ENCODE measurements at regions not wholly inside any gene's neighbourhood (a gene's known extent, or its start where the extent isn't known, plus 50 kb on each side); places are given as distances from the start of the nearest gene placed in this dataset.

GRCh38 chr22:48895831-48896765, 931.6 kb downstream of the BRD1 start:
- H3K27me3 ChIP-seq (ENCODE audit: insufficient read depth in 3 of 3, low read length in 2 of 3): peaks cover 0 to 3% (median 0%) of the 10 kb centered on the region in 3 donors
- no peak for TF ChIP-seq CTCF (IDR thresholded peaks at IDR 0.05)
- H3K9me3 ChIP-seq: no peaks in the 10 kb centered on the region
- H3K4me3 ChIP-seq: no peak overlapping the region
- H3K27ac ChIP-seq: no peak overlapping the region
- DNase-seq: no peak
- no peaks in the 10 kb centered on the region for H3K4me1 ChIP-seq
- ATAC-seq: no peak
- WGBS, 3 donors: 64 to 70% (median 65%) methylated on average over 20 to 24 of the region's 24 CpGs
- no peaks in the 10 kb centered on the region for H3K36me3 ChIP-seq (ENCODE audit: insufficient read depth in 1 of 2, low read depth in 1 of 2)
- intact Hi-C loops (cut with DNase I): no loop called here

- Histone ChIP-seq H3K27ac (no peak overlapping the region), H3K4me3 (no peak overlapping the region), H3K27me3 (ENCODE audit: insufficient read depth in 3 of 3, low read length in 2 of 3) (peaks cover 0 to 3% (median 0%) of the 10 kb centered on the region in 3 donors), H3K9me3 (no peaks in the 10 kb centered on the region), H3K36me3 (ENCODE audit: insufficient read depth in 1 of 2, low read depth in 1 of 2) (no peaks in the 10 kb centered on the region), H3K4me1 (no peaks in the 10 kb centered on the region)
- intact Hi-C loops (cut with DNase I): no loop called here
- no peak for TF ChIP-seq CTCF (IDR thresholded peaks at IDR 0.05)
- DNase-seq (no peak), ATAC-seq (no peak)
- 69 to 77% (median 75%) methylated on average over 9 of the region's 9 CpGs for WGBS, 3 donors
These were observed 932.3 kb downstream of the BRD1 start for GRCh38 chr22:48895336-48895735.

- Histone ChIP-seq H3K36me3 (ENCODE audit: insufficient read depth in 1 of 2, low read depth in 1 of 2) (no peaks in the 10 kb centered on the region), H3K9me3 (no peaks in the 10 kb centered on the region), H3K4me1 (no peaks in the 10 kb centered on the region), H3K27ac (no peak overlapping the region), H3K27me3 (ENCODE audit: insufficient read depth in 3 of 3, low read length in 2 of 3) (peaks cover 0 to 3% (median 0%) of the 10 kb centered on the region in 3 donors), H3K4me3 (no peak overlapping the region)
- no peak for TF ChIP-seq CTCF (IDR thresholded peaks at IDR 0.05)
- ATAC-seq (no peak), DNase-seq (no peak)
- intact Hi-C loops (cut with DNase I): no loop called here
- 87 to 90% (median 88%) methylated on average over 14 of the region's 14 CpGs for WGBS, 3 donors
These were observed 932.8 kb downstream of the BRD1 start for GRCh38 chr22:48894804-48895250.

GRCh38 chr22:48894064-48894671, 933.5 kb downstream of the BRD1 start:
- intact Hi-C loops (cut with DNase I): no loop called here
- no peak overlapping the region for H3K4me3 ChIP-seq
- no peak for TF ChIP-seq CTCF (IDR thresholded peaks at IDR 0.05)
- peaks cover 0 to 3% (median 0%) of the 10 kb centered on the region in 3 donors for H3K27me3 ChIP-seq (ENCODE audit: insufficient read depth in 3 of 3, low read length in 2 of 3)
- ATAC-seq: no peak
- no peak overlapping the region for H3K27ac ChIP-seq
- no peaks in the 10 kb centered on the region for H3K4me1 ChIP-seq
- H3K9me3 ChIP-seq: no peaks in the 10 kb centered on the region
- 64 to 72% (median 72%) methylated on average over 22 to 23 of the region's 23 CpGs for WGBS, 3 donors
- no peak for DNase-seq
- H3K36me3 ChIP-seq (ENCODE audit: insufficient read depth in 1 of 2, low read depth in 1 of 2): no peaks in the 10 kb centered on the region

Data from psoas muscle (tissue), 7 donors.